ENCODE measurements at regions not wholly inside any gene's neighbourhood (a gene's known extent, or its start where the extent isn't known, plus 50 kb on each side); places are given as distances from the start of the nearest gene placed in this dataset.

- no peak for DNase-seq
Observed at GRCh38 chr3:41116851-41117250, 82.5 kb upstream of the CTNNB1 start.

GRCh38 chr3:41117398-41117870 is 81.9 kb upstream of the CTNNB1 start:
- peak; percentile 87 for DNase-seq

GRCh38 chr3:41118461-41119390 is 80.6 kb upstream of the CTNNB1 start:
- DNase-seq, result no peak

- DNase-seq, result no peak
Observed at GRCh38 chr3:41120460-41120859, 78.8 kb upstream of the CTNNB1 start.

- no peak for DNase-seq
Observed at GRCh38 chr3:41125258-41125657, 74.0 kb upstream of the CTNNB1 start.

- DNase-seq, result no peak
Observed at GRCh38 chr3:41126472-41126871, 72.8 kb upstream of the CTNNB1 start.

- no peak for DNase-seq
Observed at GRCh38 chr3:41126961-41127360, 72.3 kb upstream of the CTNNB1 start.

GRCh38 chr3:41127414-41127813 is 71.9 kb upstream of the CTNNB1 start:
- DNase-seq, result no peak

GRCh38 chr3:41129731-41130130 is 69.6 kb upstream of the CTNNB1 start:
- no peak for DNase-seq

- DNase-seq, result no peak
Observed at GRCh38 chr3:41131224-41131623, 68.1 kb upstream of the CTNNB1 start.

- no peak for DNase-seq
Observed at GRCh38 chr3:41137686-41138111, 61.6 kb upstream of the CTNNB1 start.

GRCh38 chr3:41138146-41138545 is 61.2 kb upstream of the CTNNB1 start:
- DNase-seq, result no peak

- DNase-seq, result no peak
Observed at GRCh38 chr3:41138601-41139000, 60.7 kb upstream of the CTNNB1 start.

- DNase-seq, result no peak
Observed at GRCh38 chr3:41140242-41140641, 59.1 kb upstream of the CTNNB1 start.

- no peak for DNase-seq
Observed at GRCh38 chr3:41141433-41142167, 57.7 kb upstream of the CTNNB1 start.

GRCh38 chr3:41143421-41144031 is 55.8 kb upstream of the CTNNB1 start:
- no peak for DNase-seq

GRCh38 chr3:41144631-41145030 is 54.7 kb upstream of the CTNNB1 start:
- DNase-seq, result no peak

GRCh38 chr3:41148478-41148877 is 50.8 kb upstream of the CTNNB1 start:
- no peak for DNase-seq

GRCh38 chr3:41148901-41149300 is 50.4 kb upstream of the CTNNB1 start:
- DNase-seq, result no peak
